AG09309 (cell line): ENCODE measurements at regions not wholly inside any gene's neighbourhood (a gene's known extent, or its start where the extent isn't known, plus 50 kb on each side); places are given as distances from the start of the nearest gene placed in this dataset.
A peak's percentile ranks its signal among the peaks of the same experiment; 100 is the strongest.

Experiments
- DNase-seq: peaks from one replicate; pipeline ENCODE4 v3.0.0-alpha.2; 2010; ENCODE audit warnings: low read depth
- H3K4me3 ChIP-seq: 2 replicates; pipeline ENCODE4 v1.5.1; 2011; ENCODE audit warnings: mild to moderate bottlenecking, low read depth, low read length, moderate library complexity; ENCODE audit not compliant: control insufficient read depth
- CTCF ChIP-seq: IDR thresholded peaks from 2 replicates; pipeline ENCODE4 v1.5.1; 2011; ENCODE audit warnings: mild to moderate bottlenecking, low read depth, low read length, inconsistent platforms; ENCODE audit not compliant: insufficient read depth, control insufficient read depth; ENCODE audit errors: missing control alignments

DNA sequence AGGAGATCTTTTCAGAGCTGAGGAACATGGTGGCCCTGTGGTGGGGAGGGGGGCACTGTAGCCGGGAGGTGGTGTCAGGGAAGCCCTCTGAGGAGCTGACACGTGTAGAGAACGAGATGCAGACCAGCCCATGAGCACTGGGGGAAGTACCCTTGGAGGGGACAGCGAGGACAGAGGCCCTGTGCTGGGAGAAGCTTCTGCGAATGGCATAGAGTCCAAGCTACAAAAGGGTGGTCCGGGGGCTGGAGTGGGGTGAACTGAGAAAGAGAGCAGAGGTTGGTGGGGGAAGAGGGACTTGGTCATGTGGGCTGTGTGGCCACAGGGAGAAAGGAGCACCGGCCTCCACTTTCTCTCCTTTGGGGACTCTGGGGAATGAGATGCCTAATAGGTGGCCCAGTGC is 270.8 kb downstream of the CBLN1 start:
- TF ChIP-seq CTCF, result no peak
- no peak overlapping the region for H3K4me3 ChIP-seq
- no peak for DNase-seq

DNA sequence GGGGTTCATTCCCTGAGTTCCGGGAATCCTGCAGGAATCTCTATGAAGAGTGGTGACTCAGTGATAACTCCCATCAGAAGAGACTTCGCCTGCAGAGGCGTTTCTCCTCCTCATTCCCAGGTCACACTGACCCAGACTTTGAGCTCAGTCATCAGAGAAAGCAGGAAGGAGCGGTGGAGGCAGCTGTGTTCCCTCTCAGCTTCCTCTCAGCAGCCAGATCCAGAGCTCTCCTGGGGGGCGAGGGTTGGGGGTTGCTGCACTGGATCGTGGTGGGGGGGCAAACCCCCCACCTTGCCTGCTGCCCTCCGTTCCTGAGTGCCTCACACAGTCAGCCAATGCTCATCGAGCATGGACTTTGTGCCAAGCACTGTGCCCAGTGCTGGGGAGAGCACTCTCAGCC is 271.2 kb downstream of the CBLN1 start:
- TF ChIP-seq CTCF, result no peak
- DNase-seq, result no peak
- H3K4me3 ChIP-seq, result no peak overlapping the region

DNA sequence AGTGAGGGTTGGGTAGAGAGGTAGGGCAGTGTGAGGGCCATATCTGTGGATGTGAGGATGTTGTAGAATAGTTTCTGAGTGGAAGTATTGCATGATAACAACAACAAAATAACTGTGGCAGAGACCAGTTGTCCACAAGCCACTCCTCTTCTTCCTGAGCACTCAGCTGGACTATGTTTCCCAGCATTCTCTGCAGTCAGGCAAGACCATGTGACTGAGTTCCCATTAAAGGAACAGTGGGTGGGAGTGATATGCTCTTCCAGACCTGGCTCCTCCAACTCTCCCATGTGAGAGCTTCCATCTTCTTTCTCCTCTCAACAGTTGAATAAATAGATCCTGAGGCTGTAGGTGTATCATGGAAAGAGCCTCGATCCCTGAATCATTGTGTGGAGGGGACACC is 272.4 kb downstream of the CBLN1 start:
- no peak for TF ChIP-seq CTCF
- H3K4me3 ChIP-seq, result no peak overlapping the region
- no peak for DNase-seq

DNA sequence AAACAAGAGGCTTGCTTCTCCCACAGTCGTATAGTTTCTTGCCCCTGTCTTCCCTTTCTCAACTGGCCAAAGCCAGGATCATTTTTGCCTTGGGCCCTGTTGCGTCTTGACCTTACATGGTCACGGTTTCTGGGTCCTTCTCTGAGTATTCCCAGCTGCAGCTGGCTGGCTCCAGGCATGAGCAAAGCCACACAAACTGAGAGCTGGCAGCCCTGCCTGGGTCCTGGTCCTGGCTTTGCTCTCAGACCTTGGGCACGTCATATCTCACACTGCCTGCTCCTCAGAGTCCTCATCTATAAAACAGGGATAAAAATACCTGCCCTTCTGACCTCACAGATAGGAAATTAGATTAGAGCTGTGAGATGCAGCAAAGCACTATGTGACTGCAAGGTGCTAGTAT is 277.6 kb downstream of the CBLN1 start:
- H3K4me3 ChIP-seq, result no peak overlapping the region
- DNase-seq, result no peak
- TF ChIP-seq CTCF, result no peak

DNA sequence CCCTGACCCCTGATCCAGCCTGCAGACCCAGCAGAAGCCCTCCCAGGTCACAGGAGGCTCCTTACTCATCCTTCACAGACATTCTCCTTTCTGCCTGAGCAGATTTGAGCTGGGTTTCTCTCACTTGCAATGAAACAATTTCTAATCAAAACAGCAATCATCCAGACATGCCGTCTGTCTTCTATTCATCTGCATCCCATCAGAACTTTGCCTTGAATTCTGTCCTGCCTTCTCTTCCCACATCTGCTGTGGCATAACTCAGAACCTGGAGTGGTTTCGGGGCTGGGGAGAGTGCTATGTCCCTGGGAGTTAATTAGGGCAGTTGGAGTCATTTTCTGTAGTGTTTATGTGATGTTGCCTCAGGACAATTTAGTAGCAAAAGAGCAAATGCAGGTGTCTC is 278.6 kb downstream of the CBLN1 start:
- no peak overlapping the region for H3K4me3 ChIP-seq
- no peak for TF ChIP-seq CTCF
- no peak for DNase-seq

DNA sequence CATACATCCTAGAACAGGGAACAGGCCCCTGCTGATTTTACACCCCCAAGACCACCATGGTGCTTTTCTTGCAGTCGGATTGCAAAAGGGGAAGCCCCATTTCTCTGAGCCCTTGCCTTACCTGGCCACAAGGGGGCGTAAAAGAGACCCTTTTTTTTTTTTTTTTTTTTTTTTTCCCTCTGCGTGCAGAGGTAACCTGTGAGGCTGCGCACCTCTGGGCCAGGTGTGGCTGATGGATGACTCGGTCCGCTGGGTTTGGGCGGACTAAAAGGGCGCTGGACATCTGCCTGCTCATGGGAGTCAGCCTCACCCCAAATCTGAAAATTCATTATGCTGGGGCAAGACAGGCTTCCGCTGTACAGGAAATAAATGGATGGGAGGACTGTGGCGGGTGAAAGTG is 281.0 kb downstream of the CBLN1 start:
- H3K4me3 ChIP-seq, result no peak overlapping the region
- TF ChIP-seq CTCF, result peak; percentile 31
- no peak for DNase-seq

DNA sequence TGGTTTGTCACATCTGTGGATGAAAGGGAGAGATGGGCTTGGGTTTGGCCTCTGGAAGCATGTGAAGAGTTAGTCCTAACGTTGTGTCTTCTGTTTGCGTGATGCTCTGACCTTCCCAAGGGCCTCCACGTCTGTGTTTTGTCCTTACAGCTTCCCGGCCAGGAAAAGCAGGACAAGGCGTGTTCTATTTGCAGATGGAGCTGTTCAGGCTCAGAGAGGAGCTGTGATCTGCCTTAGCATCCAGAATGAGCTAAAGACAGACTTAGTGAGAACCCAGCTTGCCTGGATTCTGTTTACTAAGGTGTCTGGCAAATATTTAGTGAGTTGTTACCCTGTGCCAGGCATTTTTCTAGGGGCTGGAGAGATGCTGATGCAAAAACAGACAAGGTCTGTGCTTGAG is 282.1 kb downstream of the CBLN1 start:
- no peak for DNase-seq
- no peak for TF ChIP-seq CTCF
- no peak overlapping the region for H3K4me3 ChIP-seq
